ENCODE measurements at regions not wholly inside any gene's neighbourhood (a gene's known extent, or its start where the extent isn't known, plus 50 kb on each side); places are given as distances from the start of the nearest gene placed in this dataset.
A peak's percentile ranks its signal among the peaks of the same experiment; 100 is the strongest.

DNA sequence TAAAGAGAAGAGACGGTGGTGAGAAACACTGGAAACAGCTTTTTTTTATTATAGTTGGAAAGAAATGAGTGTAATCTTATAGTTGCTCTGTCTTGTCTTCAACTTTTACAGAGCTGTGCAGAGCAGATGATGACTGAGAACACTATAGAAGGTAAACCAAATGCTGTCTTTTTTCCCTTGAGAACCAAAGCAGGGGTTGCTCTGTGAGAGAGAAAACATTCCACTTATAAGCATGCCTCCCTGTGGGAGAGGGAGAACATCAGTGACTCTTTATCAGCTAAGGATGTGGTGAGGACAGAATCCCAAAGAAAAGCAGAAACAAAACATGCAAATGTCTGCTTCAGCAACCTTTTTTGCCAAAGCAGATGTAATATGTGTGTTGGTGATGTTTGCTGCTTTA, 179.3 kb upstream of the HDDC2 start:
- Histone ChIP-seq H3K27ac (no peak overlapping the region), H3K4me1 (ENCODE audit: control insufficient read depth in 1 of 2, low read depth in 2 of 2) (peaks cover 3 to 17% of the 10 kb centered on the region in 2 donors), H3K36me3 (no peaks in the 10 kb centered on the region), H3K9me3 (no peaks in the 10 kb centered on the region), H3K27me3 (replicated peaks; ENCODE audit: insufficient read depth) (no peaks in the 10 kb centered on the region), H3K4me3 (no peak overlapping the region)
- ATAC-seq (ENCODE audit: insufficient number of reproducible peaks, low FRiP score, low read depth) (no peak), DNase-seq (ENCODE audit: low spot score) (no peak)
- TF ChIP-seq, protein P1, sequence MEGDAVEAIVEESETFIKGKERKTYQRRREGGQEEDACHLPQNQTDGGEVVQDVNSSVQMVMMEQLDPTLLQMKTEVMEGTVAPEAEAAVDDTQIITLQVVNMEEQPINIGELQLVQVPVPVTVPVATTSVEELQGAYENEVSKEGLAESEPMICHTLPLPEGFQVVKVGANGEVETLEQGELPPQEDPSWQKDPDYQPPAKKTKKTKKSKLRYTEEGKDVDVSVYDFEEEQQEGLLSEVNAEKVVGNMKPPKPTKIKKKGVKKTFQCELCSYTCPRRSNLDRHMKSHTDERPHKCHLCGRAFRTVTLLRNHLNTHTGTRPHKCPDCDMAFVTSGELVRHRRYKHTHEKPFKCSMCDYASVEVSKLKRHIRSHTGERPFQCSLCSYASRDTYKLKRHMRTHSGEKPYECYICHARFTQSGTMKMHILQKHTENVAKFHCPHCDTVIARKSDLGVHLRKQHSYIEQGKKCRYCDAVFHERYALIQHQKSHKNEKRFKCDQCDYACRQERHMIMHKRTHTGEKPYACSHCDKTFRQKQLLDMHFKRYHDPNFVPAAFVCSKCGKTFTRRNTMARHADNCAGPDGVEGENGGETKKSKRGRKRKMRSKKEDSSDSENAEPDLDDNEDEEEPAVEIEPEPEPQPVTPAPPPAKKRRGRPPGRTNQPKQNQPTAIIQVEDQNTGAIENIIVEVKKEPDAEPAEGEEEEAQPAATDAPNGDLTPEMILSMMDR (IDR thresholded peaks at IDR 0.05) = no peak

DNA sequence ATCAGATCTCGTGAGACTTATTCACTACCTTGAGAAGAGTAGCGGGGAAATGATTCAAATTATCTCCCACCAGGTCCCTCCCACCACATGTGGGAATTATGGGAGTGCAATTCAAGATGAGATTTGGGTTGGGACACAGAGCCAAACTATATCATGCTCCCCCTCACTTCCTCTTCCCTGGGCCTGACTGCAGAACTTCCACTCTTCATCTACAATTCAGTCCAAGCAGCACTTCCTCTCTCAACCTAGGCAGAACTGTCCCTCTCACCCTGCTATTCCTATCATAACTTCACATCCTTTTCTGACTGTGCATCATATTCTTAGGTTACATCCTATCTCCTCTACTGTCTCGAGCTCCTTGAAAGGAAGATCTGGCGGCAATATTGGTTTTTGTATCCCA, 184.0 kb upstream of the HDDC2 start:
- H3K27ac ChIP-seq = no peak overlapping the region
- H3K36me3 ChIP-seq = no peaks in the 10 kb centered on the region
- H3K4me3 ChIP-seq = no peak overlapping the region
- DNase-seq (ENCODE audit: low spot score) (no peak), ATAC-seq (ENCODE audit: insufficient number of reproducible peaks, low FRiP score, low read depth) (no peak)
- H3K4me1 ChIP-seq (ENCODE audit: control insufficient read depth in 1 of 2, low read depth in 2 of 2) = peaks cover 0 to 11% of the 10 kb centered on the region in 2 donors
- H3K27me3 ChIP-seq (replicated peaks; ENCODE audit: insufficient read depth) = no peaks in the 10 kb centered on the region
- TF ChIP-seq, protein P1 (IDR thresholded peaks at IDR 0.05) = no peak
- H3K9me3 ChIP-seq = no peaks in the 10 kb centered on the region

DNA sequence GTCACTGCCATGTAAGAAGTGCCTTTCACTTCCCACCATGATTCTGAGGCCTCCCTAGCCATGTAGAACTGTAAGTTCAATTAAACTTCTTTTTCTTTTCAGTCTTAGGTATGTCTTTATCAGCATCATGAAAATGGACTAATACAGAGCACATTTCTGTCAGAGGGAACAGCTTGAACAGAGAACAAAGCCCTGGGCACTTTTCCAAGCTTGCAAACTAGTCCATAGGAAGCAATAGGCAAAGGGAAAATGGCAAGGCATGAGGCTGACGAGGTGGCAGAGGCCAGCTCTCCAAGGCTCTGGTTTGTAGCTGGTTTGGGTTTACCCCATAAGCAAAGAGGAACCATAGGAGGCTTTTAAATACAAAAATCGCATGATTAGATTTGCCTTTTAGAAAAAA, 185.1 kb upstream of the HDDC2 start:
- DNase-seq (ENCODE audit: low spot score) (no peak), ATAC-seq (ENCODE audit: insufficient number of reproducible peaks, low FRiP score, low read depth) (no peak)
- H3K9me3 ChIP-seq = no peaks in the 10 kb centered on the region
- no peaks in the 10 kb centered on the region for H3K36me3 ChIP-seq
- H3K4me1 ChIP-seq (ENCODE audit: control insufficient read depth in 1 of 2, low read depth in 2 of 2) = peaks cover 0 to 4% of the 10 kb centered on the region in 2 donors
- H3K4me3 ChIP-seq = no peak overlapping the region
- TF ChIP-seq, protein P1 (IDR thresholded peaks at IDR 0.05) = no peak
- no peak overlapping the region for H3K27ac ChIP-seq
- no peaks in the 10 kb centered on the region for H3K27me3 ChIP-seq (replicated peaks; ENCODE audit: insufficient read depth)

DNA sequence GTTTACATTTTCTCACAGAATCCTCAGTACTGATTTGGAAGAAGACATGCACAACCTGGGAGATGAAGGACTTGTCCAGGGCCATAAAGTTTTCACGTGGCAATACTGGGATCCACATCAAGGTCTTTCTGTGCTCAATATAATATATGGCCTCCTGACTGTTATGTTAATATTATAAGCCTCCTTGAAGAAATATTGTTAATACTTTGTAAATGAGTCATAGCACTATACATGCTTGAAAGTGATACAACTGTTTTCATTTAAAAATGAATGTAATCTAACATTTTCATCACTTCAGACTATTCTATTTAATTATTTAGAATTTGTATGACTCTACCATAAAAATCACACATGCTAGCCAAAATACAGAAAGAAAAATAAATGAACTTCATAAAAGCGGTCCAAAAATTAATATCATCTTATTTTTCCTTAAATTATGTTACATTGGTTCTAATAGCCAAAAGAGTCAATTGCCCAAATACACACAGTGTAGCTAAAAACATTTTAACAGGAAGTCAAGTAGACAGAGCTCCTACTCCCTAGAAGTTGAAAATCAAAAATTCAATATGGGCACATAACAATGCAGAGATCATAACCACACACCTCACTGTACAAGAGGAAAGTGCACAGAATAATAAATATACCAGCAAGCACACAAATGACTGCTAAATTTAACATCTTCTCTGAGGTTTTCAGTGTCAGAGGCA, 188.0 kb upstream of the HDDC2 start:
- H3K36me3 ChIP-seq = no peaks in the 10 kb centered on the region

DNA sequence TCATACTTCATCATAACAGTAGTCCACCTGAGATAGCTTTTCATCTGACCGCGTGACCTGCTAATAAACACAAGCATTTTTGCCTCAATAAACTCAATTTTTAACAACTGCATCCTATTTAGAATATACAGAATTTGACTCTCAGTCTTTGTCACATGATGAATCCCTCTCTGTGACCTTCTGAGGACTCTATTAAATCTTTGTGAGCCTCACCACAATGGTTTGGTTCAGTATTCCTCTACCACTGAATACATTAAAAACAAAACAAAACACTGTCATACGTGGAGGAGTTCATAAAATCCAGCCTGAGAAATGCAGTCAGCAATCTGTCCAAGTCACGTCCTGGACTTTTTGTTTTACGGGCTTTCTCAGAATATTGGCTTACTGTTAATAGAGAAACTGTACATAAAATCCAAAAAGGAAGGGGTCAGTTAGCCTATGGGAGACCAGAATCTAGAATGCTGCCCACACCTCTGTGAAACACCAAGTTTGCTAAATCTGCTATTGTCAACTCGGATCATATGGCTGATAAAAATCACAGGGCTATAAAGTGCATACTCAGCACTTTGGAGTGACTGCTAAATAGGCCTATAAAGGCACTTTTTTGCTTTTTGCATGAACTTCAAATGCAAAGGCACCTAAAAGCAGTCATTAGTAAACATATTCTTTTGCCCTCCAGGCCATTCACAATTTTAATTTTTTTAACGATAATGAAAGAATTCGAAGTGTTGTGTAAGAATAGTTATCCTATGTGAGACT, 190.3 kb upstream of the HDDC2 start:
- Histone ChIP-seq H3K27ac (no peak overlapping the region), H3K4me1 (ENCODE audit: control insufficient read depth in 1 of 2, low read depth in 2 of 2) (peaks cover 0 to 4% of the 10 kb centered on the region in 2 donors), H3K9me3 (no peaks in the 10 kb centered on the region), H3K4me3 (no peak overlapping the region), H3K36me3 (no peaks in the 10 kb centered on the region), H3K27me3 (replicated peaks; ENCODE audit: insufficient read depth) (no peaks in the 10 kb centered on the region)
- TF ChIP-seq, protein P1 (IDR thresholded peaks at IDR 0.05) = no peak
- ATAC-seq (ENCODE audit: insufficient number of reproducible peaks, low FRiP score, low read depth) (no peak), DNase-seq (ENCODE audit: low spot score) (no peak)

More for the DNA sequence above, 188.0 kb upstream of the HDDC2 start:
- ATAC-seq (ENCODE audit: insufficient number of reproducible peaks, low FRiP score, low read depth) = no peak
- no peak for DNase-seq (ENCODE audit: low spot score)
- Histone ChIP-seq H3K4me1 (ENCODE audit: control insufficient read depth in 1 of 2, low read depth in 2 of 2) (peaks cover 0 to 4% of the 10 kb centered on the region in 2 donors), H3K27ac (peak overlapping the region in 1 of 2 donors; percentile 31), H3K27me3 (replicated peaks; ENCODE audit: insufficient read depth) (no peaks in the 10 kb centered on the region), H3K4me3 (no peak overlapping the region), H3K9me3 (no peaks in the 10 kb centered on the region)
- TF ChIP-seq, protein P1 (IDR thresholded peaks at IDR 0.05) = no peak

Measured in thoracic aorta (tissue), 2 donors.